ENCODE measurements at regions not wholly inside any gene's neighbourhood (a gene's known extent, or its start where the extent isn't known, plus 50 kb on each side); places are given as distances from the start of the nearest gene placed in this dataset.

DNA sequence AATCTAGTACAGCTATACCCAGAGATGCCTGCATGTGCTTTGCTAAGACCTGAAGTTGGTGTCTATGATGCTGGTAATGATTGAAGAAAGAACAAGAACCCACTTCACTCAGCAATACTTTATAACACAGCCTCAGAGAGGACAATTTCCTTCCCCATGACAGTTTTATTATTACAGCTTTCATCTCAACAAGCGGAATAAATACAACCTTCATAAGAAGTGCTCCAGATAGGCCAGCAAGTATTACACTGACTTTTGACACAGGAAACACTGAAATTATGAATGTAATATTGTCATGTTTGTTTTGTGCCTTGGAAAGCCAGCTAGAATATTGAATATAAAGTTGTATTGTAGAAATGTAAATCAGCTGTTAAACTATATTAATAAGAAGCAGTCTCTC lies 557.4 kb upstream of the ARPP21 start:
- Mint-ChIP-seq H3K9me3 (peaks cover 7% of the 10 kb centered on the region), H3K27ac (no peak overlapping the region), H3K4me1 (ENCODE audit: unreplicated experiment) (no peaks in the 10 kb centered on the region), H3K4me3 (no peak overlapping the region), H3K36me3 (no peaks in the 10 kb centered on the region), H3K27me3 (no peaks in the 10 kb centered on the region)
- no peak for DNase-seq (ENCODE audit: extremely low spot score, unreplicated experiment)
- no peak for TF ChIP-seq CTCF (conservative IDR thresholded peaks at IDR 0.05)

- no peak for DNase-seq (ENCODE audit: extremely low spot score, unreplicated experiment)
- Mint-ChIP-seq H3K27ac (no peak overlapping the region), H3K4me1 (ENCODE audit: unreplicated experiment) (no peaks in the 10 kb centered on the region), H3K9me3 (peaks cover 15% of the 10 kb centered on the region), H3K27me3 (no peaks in the 10 kb centered on the region), H3K36me3 (no peaks in the 10 kb centered on the region), H3K4me3 (no peak overlapping the region)
- TF ChIP-seq CTCF (conservative IDR thresholded peaks at IDR 0.05) = no peak
These were observed 550.4 kb upstream of the ARPP21 start for GRCh38 chr3:35088943-35089342.

DNA sequence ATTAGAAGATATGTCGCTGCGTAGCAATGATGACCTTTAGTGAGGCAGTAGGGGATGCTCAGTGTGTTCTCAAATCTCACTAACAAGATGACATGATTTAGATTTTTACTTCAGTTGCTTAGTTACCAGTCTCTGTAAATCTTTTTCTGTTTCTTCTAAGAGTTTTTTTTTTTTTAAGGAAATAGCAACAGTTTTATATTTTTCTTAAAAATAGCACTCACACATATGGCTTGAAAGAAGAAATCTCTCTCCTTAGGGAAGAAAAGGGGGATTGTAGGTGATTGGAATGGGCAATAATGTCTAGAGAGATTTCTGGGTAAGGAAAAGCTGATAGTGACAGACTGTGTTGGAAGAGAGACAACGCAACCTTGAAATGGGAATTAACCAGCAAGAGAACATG lies 524.6 kb upstream of the ARPP21 start:
- no peak for TF ChIP-seq CTCF (conservative IDR thresholded peaks at IDR 0.05)
- no peaks in the 10 kb centered on the region for H3K36me3 Mint-ChIP-seq
- no peak for DNase-seq (ENCODE audit: extremely low spot score, unreplicated experiment)
- no peak overlapping the region for H3K27ac Mint-ChIP-seq
- H3K4me3 Mint-ChIP-seq = no peak overlapping the region
- H3K9me3 Mint-ChIP-seq = no peaks in the 10 kb centered on the region
- H3K4me1 Mint-ChIP-seq (ENCODE audit: unreplicated experiment) = no peaks in the 10 kb centered on the region
- H3K27me3 Mint-ChIP-seq = peaks cover 3% of the 10 kb centered on the region

GRCh38 chr3:35120026-35120425 lies 519.3 kb upstream of the ARPP21 start:
- Mint-ChIP-seq H3K27me3 (no peaks in the 10 kb centered on the region), H3K9me3 (no peaks in the 10 kb centered on the region), H3K27ac (no peak overlapping the region), H3K36me3 (no peaks in the 10 kb centered on the region), H3K4me3 (no peak overlapping the region), H3K4me1 (ENCODE audit: unreplicated experiment) (no peaks in the 10 kb centered on the region)
- TF ChIP-seq CTCF (conservative IDR thresholded peaks at IDR 0.05) = no peak
- DNase-seq (ENCODE audit: extremely low spot score, unreplicated experiment) = no peak

DNA sequence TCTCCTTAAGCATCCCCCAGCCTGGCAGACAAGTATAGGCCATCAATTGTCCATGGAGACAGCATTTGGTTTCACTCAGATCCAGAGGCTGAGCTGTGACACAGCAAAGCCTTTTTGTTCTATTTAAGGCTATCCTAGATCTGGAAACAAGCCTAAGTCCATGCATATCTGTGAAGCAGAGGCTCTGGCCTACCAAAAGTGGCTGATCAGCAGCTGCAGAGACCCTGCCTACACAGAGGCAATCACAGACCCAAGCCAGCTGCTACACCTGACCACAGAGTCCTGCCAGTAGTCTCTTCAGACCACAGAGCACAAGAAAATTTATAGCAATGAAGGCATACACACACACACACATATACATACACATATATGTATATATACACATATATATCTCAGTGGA lies 501.7 kb upstream of the ARPP21 start:
- Mint-ChIP-seq H3K4me1 (ENCODE audit: unreplicated experiment) (no peaks in the 10 kb centered on the region), H3K36me3 (no peaks in the 10 kb centered on the region), H3K9me3 (peaks cover 4% of the 10 kb centered on the region), H3K4me3 (no peak overlapping the region), H3K27ac (no peak overlapping the region), H3K27me3 (no peaks in the 10 kb centered on the region)
- TF ChIP-seq CTCF (conservative IDR thresholded peaks at IDR 0.05) = no peak
- DNase-seq (ENCODE audit: extremely low spot score, unreplicated experiment) = no peak

DNA sequence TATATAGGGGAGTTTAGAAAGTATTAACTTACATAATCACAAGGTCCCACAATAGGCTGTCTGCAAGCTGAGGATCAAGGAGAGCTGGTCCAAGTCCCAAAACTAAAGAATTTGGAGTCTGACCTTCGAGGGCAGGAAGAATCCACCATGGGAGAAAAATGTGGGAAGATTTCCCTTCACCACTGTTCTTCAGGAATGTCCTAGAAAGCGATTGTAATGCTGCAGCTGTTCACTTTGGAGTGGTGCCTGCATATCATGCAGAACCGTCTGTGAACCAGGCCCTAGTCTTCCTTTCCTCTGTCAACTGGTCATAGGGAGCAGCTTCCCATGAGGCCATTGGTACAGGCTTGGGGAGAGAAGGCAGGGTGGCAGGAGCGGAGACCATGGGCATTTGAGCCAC lies 497.9 kb upstream of the ARPP21 start:
- H3K27ac Mint-ChIP-seq = no peak overlapping the region
- DNase-seq (ENCODE audit: extremely low spot score, unreplicated experiment) = no peak
- no peak for TF ChIP-seq CTCF (conservative IDR thresholded peaks at IDR 0.05)
- H3K9me3 Mint-ChIP-seq = peaks cover 4% of the 10 kb centered on the region
- H3K4me1 Mint-ChIP-seq (ENCODE audit: unreplicated experiment) = no peaks in the 10 kb centered on the region
- no peak overlapping the region for H3K4me3 Mint-ChIP-seq
- H3K27me3 Mint-ChIP-seq = no peaks in the 10 kb centered on the region
- no peaks in the 10 kb centered on the region for H3K36me3 Mint-ChIP-seq

Measured in type B pancreatic cell (in vitro differentiated cells).